Ramos (cell line): ENCODE measurements at regions not wholly inside any gene's neighbourhood (a gene's known extent, or its start where the extent isn't known, plus 50 kb on each side); places are given as distances from the start of the nearest gene placed in this dataset.
"Not testable (repeated sequence)": the region's sequence is repeated elsewhere in the genome, so short reads cannot be mapped to it uniquely, and the experiment has no call there.

ENCODE experiments used
- in situ Hi-C: fragments of 300-500 bp; cut with MboI; formaldehyde crosslinking; loops from one replicate; pipeline ENCODE4 v1.14.3; 2022; ENCODE audit warnings: low sequenced_read_pairs; ENCODE audit not compliant: unreplicated experiment

GRCh38 chr7:112939574-112940313, 146.9 kb downstream of the GPR85 start:
- in situ Hi-C loops = loop anchor here (10.0 kb wide), 1 partner anchor 185 kb away; no protein-coding TSS in a partner anchor

- in situ Hi-C loops = loop anchor here (10.0 kb wide), 1 partner anchor 186 kb away; no protein-coding TSS in a partner anchor
These were observed 147.6 kb downstream of the GPR85 start for GRCh38 chr7:112938863-112939573.

GRCh38 chr7:112937651-112938415, 147.6 kb upstream of the TMEM168 start:
- in situ Hi-C loops = loop anchor here (10.0 kb wide), 1 partner anchor 187 kb away; no protein-coding TSS in a partner anchor

- in situ Hi-C loops = loop anchor here (10.0 kb wide), 1 partner anchor 191 kb away; no protein-coding TSS in a partner anchor
These were observed 143.4 kb upstream of the TMEM168 start for GRCh38 chr7:112933598-112933997.

DNA sequence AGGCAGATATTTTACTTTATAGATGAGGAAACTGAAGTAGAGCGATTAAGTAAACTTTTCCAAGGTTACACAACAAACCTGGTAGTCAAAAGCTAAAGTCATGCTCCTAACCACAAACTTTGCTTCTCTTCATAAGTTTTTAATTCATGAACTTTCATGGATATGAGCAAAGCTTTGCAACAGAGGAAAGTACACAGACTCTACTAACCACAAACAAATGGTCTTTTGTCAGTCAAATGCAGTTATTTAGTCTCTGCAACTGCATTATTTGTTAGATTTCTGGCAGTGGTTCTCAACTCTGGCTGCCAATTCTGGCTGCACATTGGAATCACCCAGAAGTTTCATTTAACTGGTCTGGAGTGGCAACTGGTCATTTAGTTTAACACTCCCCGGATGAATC, 140.6 kb upstream of the TMEM168 start:
- in situ Hi-C loops = loop anchor here (10.0 kb wide), 1 partner anchor 194 kb away; no protein-coding TSS in a partner anchor

GRCh38 chr7:112929421-112929820, 139.2 kb upstream of the TMEM168 start:
- in situ Hi-C loops = no loop called here

GRCh38 chr7:112926018-112926417, 135.8 kb upstream of the TMEM168 start:
- in situ Hi-C loops = no loop called here

- in situ Hi-C loops = not testable (repeated sequence)
These were observed 132.4 kb upstream of the TMEM168 start for GRCh38 chr7:112922546-112922945.

- in situ Hi-C loops = not testable (repeated sequence)
These were observed 126.2 kb upstream of the TMEM168 start for GRCh38 chr7:112916431-112916830.

DNA sequence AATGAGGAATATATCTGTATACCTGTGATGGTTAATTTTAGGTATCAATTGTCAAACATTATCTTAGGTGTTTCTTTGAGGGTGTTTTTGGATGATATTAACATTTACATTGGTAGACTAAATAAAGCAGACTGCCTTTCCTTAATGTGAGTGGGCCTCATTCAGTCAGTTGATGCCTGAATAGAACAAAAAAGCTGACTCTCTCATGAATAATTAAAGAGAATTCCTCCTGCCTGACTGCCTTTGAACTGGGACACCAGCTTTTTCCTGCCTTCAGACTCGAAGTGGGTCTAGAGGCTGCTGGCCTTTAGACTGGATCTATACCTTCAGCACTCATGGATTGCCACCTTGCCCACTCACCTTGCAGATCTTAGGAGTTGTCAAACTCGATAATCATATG, 117.9 kb upstream of the TMEM168 start:
- in situ Hi-C loops = no loop called here

DNA sequence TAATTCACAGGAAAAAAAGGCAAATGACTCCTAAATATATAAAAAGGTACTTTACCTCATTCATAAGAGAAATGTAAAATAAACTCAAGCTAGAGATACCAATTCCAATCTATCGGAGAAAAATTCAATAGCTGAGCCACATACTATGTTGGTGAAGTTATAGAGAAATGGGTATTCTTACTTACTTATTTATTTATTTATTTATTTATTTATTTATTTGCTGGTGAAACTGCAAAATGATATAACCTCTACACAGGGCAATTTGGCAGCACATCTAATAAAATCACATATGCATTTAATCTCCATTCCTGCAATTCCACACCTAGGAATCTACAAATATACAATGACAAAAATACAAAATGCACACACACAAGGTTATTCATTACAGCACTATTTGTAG, 117.5 kb upstream of the TMEM168 start:
- in situ Hi-C loops = no loop called here

DNA sequence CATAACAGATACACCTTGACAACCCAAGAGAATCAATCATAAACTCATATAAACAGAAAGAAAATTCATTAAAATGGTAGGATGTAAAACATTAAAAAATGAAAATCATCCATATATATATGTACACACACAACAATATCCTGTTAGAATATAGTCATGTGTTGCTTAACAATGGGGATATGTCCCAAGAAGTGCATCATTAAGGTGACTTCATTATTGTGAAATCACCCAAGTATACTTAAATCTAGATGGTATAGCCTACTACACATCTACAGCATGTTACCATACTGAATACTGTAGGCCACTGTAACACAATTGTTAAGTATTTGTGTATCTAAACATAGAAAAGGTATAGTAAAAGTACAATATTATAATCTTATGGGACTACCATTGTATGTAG, 115.8 kb upstream of the TMEM168 start:
- in situ Hi-C loops = no loop called here

DNA sequence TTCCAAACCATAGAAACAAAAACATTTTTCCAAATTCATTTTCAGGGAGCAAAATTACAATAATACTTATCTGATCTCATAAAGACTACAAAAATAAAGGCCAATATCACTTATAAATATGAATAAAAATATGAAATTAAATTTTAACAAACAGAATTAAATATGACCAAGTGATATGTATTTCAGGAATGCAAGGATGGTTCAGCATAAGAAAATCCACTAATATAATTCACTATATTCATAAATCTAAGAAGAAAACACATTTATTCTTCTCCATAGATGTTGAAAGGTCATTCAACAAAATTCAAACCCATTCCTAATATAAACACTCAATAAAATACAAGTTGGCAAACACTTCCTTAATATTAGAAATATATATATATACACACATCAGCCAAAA, 115.2 kb upstream of the TMEM168 start:
- in situ Hi-C loops = no loop called here

GRCh38 chr7:112898432-112899290, 108.5 kb upstream of the TMEM168 start:
- in situ Hi-C loops = loop anchor here (25.0 kb wide), 1 partner anchor 1136 kb away; no protein-coding TSS in a partner anchor

DNA sequence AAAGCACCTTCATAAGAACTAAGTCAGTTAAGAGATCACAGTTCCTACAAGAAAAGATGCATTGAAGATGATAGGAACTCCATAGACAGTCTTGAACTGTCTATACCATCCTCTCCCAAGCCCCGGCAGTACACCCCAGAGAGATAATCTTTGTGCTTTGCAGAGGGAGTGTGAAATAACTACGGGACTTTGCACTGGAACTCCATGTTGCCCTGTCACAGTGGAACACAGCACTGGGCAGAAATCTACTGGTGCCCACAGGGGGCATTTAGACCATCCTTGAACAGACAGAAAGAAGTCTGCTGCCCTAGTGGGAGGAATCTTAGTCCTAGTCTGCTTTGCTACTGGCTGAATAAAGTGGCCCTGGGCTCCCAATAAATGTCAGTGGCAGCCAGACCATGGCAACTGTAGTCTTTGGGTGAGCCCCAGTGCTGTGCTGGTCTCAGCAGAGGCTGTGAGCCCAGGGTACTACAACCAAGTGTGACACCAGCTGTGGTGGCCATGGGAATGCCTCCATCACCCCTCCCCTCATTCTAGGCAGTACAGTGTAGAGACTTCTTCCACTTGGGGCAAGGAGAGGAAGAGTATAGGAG, 107.7 kb upstream of the TMEM168 start:
- in situ Hi-C loops = loop anchor here (25.0 kb wide), 1 partner anchor 1136 kb away; no protein-coding TSS in a partner anchor

- in situ Hi-C loops = loop anchor here (25.0 kb wide), 1 partner anchor 1134 kb away; no protein-coding TSS in a partner anchor
These were observed 105.9 kb upstream of the TMEM168 start for GRCh38 chr7:112896026-112896601.

DNA sequence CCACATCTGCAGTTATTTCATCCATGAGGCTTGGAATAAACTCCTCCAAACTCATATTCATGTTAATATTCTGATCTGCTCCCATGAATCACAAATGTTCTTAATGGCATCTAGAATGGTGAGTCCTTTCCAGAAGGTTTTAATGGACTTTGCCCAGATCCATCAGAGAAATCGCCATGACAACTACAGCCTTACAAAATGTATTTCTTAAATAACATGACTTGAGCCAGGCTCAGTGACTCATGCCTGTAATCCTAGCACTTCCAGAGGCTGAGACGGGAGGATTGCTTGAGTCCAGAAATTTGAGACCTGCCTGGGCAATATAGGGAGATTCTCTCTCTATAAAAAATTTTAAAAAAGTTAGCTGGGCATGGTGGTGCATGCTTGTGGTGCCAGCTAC, 102.1 kb upstream of the TMEM168 start:
- in situ Hi-C loops = loop anchor here (25.0 kb wide), 1 partner anchor 1130 kb away; no protein-coding TSS in a partner anchor

- in situ Hi-C loops = loop anchor here (25.0 kb wide), 1 partner anchor 1129 kb away; no protein-coding TSS in a partner anchor
These were observed 101.5 kb upstream of the TMEM168 start for GRCh38 chr7:112891698-112892097.
